Left lung (tissue), 4 donors: ENCODE measurements at regions not wholly inside any gene's neighbourhood (a gene's known extent, or its start where the extent isn't known, plus 50 kb on each side); places are given as distances from the start of the nearest gene placed in this dataset.

Experiments
- ATAC-seq: fragments of 200-7000 bp; cut with Tn5 transposase; one replicate; pipeline ENCODE4 v1.9.1; 2020; ENCODE audit warnings: moderate library complexity
- DNase-seq, 4 donors: peaks; one replicate each; pipeline ENCODE4 v3.0.0-alpha.2; 2013 to 2020
- H3K27ac ChIP-seq, 2 donors: fragments of 200-600 bp; sonication (generic) in 1 of 2; one replicate each; pipeline versions ENCODE4 v1.5.0 to v1.8.0; 2020 to 2021
- H3K27me3 ChIP-seq, 2 donors: fragments of 200-600 bp; sonication (generic) in 1 of 2; one replicate each; pipeline versions ENCODE4 v1.5.0 to v1.8.0; 2020 to 2021
- H3K36me3 ChIP-seq, 2 donors: fragments of 200-600 bp; sonication (generic) in 1 of 2; one replicate each; pipeline versions ENCODE4 v1.5.0 to v1.8.0; 2020 to 2021
- H3K4me1 ChIP-seq, 2 donors: fragments of 200-600 bp; one replicate each; pipeline ENCODE4 v1.8.0; 2021
- H3K4me3 ChIP-seq, 2 donors: fragments of 200-600 bp; sonication (generic) in 1 of 2; one replicate each; pipeline versions ENCODE4 v1.5.0 to v1.8.0; 2020 to 2021; ENCODE audit warnings: mild to moderate bottlenecking in 1 of 2
- H3K9me3 ChIP-seq, 2 donors: fragments of 200-600 bp; sonication (generic) in 1 of 2; one replicate each; pipeline versions ENCODE4 v1.5.0 to v1.8.0; 2020 to 2021
- CTCF ChIP-seq, 2 donors: fragments of 200-600 bp; sonication (generic) in 1 of 2; IDR thresholded peaks; one replicate each; pipeline versions ENCODE4 v1.5.0 to v1.8.0; 2021; ENCODE audit warnings: antibody characterized with exemption in 2 of 2
- intact Hi-C, 2 donors: fragments of 100-400 bp; cut with DNase I; formaldehyde crosslinking; loops; one replicate each; pipeline versions ENCODE4 v1.11.2 to v1.14.2; 2022
- donor health status: DM: no; HTN: yes; CAD: no.
- donor health status: DM: no; HTN: no; CAD: no.

- no peaks in the 10 kb centered on the region for H3K9me3 ChIP-seq
- intact Hi-C loops = no loop called here
- peaks cover 0 to 5% of the 10 kb centered on the region in 2 donors for H3K4me1 ChIP-seq
- TF ChIP-seq CTCF (IDR thresholded peaks at IDR 0.05) = no peak
- DNase-seq (no peak), ATAC-seq (no peak)
- no peak overlapping the region for H3K27ac ChIP-seq
- H3K27me3 ChIP-seq = no peaks in the 10 kb centered on the region
- no peak overlapping the region for H3K4me3 ChIP-seq
- no peaks in the 10 kb centered on the region for H3K36me3 ChIP-seq
Observed at GRCh38 chr11:11142430-11142829, 210.6 kb downstream of the CSNK2A3 start.

GRCh38 chr11:11141065-11141464 is 212.0 kb downstream of the CSNK2A3 start:
- Histone ChIP-seq H3K9me3 (no peaks in the 10 kb centered on the region), H3K4me1 (peaks cover 0 to 5% of the 10 kb centered on the region in 2 donors), H3K36me3 (no peaks in the 10 kb centered on the region), H3K27me3 (no peaks in the 10 kb centered on the region), H3K27ac (no peak overlapping the region), H3K4me3 (no peak overlapping the region)
- ATAC-seq (no peak), DNase-seq (no peak)
- intact Hi-C loops = no loop called here
- no peak for TF ChIP-seq CTCF (IDR thresholded peaks at IDR 0.05)

- no peak overlapping the region for H3K27ac ChIP-seq
- intact Hi-C loops = no loop called here
Observed at GRCh38 chr11:11140510-11140909, 212.5 kb downstream of the CSNK2A3 start.

GRCh38 chr11:11137339-11137738 is 215.7 kb downstream of the CSNK2A3 start:
- Histone ChIP-seq H3K4me1 (peaks cover 0 to 5% of the 10 kb centered on the region in 2 donors), H3K4me3 (no peak overlapping the region), H3K27me3 (no peaks in the 10 kb centered on the region), H3K27ac (no peak overlapping the region), H3K9me3 (no peaks in the 10 kb centered on the region), H3K36me3 (no peaks in the 10 kb centered on the region)
- DNase-seq (no peak), ATAC-seq (no peak)
- TF ChIP-seq CTCF (IDR thresholded peaks at IDR 0.05) = no peak
- intact Hi-C loops = no loop called here

More at GRCh38 chr11:11140510-11140909, 212.5 kb downstream of the CSNK2A3 start:
- Histone ChIP-seq H3K9me3 (no peaks in the 10 kb centered on the region), H3K27me3 (no peaks in the 10 kb centered on the region), H3K36me3 (no peaks in the 10 kb centered on the region), H3K4me1 (peaks cover 0 to 5% of the 10 kb centered on the region in 2 donors), H3K4me3 (no peak overlapping the region)
- TF ChIP-seq CTCF (IDR thresholded peaks at IDR 0.05) = no peak
- no peak for ATAC-seq
- no peak for DNase-seq

- H3K27ac ChIP-seq = no peak overlapping the region
- no peak for TF ChIP-seq CTCF (IDR thresholded peaks at IDR 0.05)
- H3K36me3 ChIP-seq = no peaks in the 10 kb centered on the region
- intact Hi-C loops = no loop called here
- ATAC-seq = peak; percentile 24
- no peaks in the 10 kb centered on the region for H3K9me3 ChIP-seq
- no peak overlapping the region for H3K4me3 ChIP-seq
- no peaks in the 10 kb centered on the region for H3K4me1 ChIP-seq
- H3K27me3 ChIP-seq = no peaks in the 10 kb centered on the region
- peak in 1 of 4 donors; percentile 22 for DNase-seq
Observed at GRCh38 chr11:11135820-11136476, 217.1 kb downstream of the CSNK2A3 start.
